Limb (tissue), 2 donors: ENCODE measurements at regions not wholly inside any gene's neighbourhood (a gene's known extent, or its start where the extent isn't known, plus 50 kb on each side); places are given as distances from the start of the nearest gene placed in this dataset.

Experiments
- DNase-seq, 2 donors: peaks; one replicate each; pipeline ENCODE4 v3.0.0-alpha.2; 2016; ENCODE audit errors: extremely low spot score in 2 of 2

DNA sequence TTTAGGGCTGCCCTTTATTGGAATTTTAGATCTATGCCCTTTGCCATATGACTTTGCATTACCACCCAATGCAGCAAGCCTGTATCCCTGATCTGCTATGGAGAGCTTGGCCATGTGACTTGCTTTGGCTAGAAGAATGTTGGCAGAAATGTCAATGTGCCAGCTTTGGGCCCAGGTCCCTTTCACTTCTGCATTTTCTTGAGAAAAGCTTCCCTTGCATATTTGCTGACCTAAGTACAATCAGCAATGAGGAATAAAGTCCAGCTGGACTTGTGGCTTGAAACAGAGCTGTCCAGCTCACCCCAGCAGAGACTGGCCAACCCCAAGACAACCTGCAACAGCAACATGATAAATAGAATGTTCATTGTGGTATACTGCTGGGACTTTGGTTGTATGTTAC is 135.9 kb downstream of the PAH start:
- DNase-seq: no peak

DNA sequence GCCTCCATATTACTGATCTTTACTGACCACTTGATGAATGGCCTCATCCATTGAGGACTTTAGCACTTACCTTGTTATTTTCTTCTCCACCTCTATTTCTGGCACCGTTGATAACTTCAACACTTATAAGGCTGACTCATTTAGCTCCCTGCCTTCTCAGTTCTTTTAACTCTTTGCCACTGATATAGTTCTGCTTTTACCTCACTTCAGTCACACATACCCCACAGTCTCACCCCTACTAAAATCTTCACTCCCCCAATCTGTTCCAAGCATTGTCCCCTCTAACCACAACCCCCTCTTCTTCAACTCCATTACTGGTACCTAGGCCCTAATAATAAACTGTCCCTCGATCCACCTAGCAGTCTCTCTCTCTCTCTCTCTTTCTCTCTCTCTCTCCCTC is 141.0 kb downstream of the PAH start:
- DNase-seq: no peak

DNA sequence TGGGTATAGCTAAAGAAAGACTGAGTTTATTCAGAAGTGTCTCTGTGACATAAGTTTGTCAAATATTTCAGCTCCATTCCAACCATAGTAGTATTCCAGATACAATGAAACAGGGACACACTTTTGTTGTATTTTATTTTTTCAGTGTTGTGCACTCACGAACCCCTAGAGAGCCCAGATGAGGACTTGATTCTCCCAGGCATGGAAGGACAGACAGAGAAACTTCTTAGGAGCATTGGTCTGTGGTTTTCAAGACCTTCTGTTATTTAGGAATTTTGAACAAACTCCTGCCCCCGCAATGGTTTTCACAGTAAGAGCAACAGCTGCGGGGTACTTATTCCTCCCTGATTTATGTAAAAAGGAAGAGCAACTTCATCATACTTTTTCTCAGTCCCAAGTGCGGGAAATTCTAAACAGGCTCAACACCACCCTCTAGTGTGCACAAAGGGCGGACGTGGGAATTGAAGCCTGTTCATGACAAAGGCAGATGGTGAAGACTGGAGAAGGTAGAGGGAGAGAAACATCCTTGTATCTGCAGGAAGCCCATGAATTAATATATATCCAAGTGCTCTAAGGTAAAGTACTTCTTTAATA is 147.6 kb downstream of the PAH start:
- DNase-seq: peak; percentile 68 to 78

DNA sequence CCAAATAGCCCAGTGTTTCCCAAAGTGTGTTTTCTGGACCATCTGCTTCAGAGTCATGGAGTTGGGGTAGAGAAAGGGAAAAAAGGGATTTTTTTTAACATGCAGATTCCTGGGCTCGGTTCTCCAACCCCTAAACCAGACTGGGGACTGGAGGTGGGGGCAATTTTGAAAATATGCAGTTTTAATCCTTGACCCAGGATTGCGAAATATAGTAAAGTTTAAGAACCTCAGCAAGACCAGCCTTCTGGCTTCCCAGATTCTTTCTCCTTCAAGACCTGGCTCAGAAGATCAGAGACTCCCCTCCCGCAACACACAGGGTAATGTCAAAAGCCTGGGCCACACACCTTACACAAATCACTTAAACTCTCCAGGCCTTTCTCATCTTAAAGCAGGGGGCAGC is 150.1 kb downstream of the PAH start:
- DNase-seq: no peak

DNA sequence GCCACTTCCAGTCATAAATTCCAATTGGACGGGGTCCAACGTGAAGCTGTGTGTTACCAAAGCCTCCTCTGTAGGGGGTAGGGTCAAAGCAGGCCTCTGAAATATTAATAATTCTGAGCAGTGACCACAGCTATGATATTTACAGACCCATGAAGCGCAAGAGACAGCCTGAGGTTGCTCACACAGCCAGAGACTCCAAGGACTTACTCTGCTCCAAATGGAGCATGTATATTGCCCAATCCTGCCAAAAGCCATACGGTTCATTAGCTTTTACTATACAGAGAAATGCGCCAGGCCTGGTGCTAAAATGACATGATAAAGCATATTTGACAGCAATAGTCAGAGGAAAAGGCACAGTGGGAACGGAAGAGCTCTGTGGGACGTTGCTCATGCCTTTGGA is 151.3 kb downstream of the PAH start:
- DNase-seq: peak in 1 of 2 donors; percentile 41

DNA sequence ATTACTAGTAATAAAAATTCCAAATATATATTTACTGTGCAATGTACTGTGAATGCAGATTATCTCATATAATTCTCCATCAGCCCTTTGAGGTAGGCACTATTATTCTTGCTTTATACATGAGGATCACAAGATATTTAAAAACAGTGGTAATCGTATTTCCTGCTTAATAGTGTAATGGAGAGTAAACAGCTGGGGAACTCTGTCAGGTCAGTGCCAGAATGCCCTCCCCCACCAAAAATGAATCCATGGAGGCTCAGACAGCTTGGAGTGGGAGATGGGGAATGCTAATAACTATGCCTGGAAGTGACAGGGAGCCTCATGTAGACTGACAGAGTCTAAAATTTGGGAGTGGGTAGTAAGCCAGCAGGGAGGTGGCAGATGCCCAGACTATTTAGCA is 153.6 kb downstream of the PAH start:
- no peak for DNase-seq

DNA sequence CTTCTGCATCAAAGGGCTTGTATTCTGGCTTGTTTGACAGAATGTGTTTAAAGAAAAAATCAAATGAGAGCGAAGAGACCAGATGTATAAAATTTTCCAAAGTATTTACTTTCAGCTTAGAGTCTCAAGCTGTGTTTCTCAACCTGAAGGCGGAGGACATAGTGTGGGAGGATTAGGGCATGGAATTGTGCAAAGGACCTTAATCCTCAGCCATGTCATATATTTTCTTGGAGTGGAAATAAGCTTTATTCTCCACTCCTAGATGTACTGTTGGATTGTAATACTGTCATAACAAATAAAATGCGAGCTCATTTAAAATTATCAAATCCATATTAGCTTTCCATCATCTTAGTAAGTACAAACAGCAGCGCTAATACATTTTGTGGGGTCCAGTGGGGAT is 154.0 kb downstream of the PAH start:
- DNase-seq: no peak

DNA sequence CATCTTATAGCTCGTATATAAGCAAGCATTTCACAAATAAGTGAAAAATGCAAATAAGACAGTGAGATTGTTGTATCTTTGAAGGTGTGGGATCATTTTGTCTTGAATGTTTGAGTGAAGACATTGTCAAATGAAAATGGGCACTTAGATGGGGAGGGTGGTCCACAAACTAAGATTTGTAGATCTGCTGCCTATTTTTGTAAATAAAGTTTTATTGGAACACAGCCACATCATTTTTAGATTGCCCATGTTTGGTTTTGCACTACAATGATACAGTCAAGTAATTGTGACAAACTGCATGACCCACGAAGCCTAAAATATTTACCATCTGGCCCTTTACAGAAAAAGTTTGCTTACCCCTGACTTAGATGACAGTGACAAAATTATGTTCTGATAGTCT is 156.7 kb downstream of the PAH start:
- DNase-seq: no peak

DNA sequence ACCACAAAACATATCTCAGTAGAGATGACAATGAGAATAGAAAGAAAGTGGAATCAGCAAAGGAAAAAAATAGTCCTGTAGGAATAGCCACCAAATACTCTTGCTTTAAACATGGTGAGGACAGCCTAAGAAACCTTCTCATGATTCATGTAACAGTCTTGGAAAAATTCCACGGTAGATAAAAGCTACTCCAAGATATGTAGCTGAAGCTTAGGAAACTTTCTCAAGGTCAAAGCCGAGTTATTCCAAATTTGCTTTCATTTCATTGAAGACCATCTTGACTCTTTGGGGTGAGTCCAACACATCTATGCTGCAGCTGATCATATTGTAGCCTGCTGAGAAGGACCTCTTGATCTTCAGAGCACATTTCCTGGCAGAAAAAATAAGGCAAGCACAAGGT is 157.6 kb downstream of the PAH start:
- DNase-seq: no peak

DNA sequence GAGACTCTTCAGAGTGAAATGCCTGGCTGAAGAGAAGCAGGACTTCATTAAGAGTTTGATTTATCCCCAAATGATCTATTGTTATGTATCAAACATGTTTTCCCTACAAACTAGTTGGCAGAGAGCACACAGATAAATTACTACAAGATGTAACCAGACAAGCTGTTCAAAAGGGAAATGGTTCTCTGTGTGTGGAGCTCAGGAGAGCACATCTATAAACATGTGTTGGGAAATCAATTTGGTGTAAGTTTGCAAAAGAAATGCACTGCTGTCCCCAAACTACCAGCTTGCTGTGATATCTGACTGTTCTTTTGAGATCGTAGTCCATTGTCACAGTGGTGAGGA is 159.2 kb downstream of the PAH start:
- peak in 1 of 2 donors; percentile 55 for DNase-seq

DNA sequence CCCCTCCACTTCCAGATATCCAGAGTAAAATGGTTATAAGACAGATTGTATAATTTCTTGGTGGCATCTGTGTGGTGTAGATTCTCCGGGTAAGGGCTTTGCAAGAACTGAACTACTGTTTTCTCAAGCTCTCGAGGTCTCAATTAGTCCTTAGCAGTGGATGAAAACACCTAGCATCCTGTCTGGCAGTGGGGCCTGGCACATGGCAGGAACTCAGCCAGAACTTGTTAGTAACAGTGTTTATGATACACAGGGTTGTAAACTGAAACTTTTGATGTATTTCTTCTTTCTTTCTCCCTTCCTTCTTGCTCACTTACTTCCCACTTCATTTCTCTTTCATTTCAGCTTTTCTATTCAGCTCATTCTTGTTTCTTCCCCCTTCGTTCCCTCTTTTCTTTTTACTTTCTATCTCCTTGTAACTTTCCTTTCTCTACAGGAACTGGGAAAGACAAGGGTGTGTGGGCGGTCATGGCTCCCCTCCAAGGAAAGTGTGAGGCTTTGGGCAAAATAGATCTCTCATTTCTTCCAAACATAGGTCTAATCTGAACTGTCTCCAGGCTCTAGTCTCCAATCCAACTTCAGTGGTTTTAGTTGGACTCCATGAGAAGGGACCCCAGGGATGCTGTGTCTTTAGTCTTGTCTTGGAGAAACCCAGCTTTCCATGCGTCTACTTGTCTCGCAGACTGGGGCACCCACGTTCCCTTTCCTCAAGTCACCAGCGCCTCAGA is 159.7 kb downstream of the PAH start:
- DNase-seq: no peak

DNA sequence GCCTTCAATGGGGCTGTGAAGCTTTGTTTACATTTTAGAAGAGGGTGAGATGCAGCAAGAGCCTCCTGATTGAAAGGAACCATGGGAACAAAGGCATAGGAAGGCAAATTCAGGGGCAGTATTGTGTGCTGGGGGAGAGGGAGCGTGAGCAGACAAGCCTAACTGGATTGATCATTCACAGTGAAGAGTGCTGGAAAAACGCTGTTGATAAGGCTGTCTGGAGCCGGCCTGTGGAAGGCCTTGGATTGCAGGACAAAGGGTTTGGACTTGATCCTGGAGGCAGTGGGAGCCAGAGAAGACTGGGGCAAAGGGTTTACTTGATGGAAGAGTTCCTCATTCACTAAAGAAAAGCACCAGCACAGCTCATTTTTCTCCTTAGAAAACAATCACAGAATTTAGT is 160.5 kb downstream of the PAH start:
- DNase-seq: no peak

DNA sequence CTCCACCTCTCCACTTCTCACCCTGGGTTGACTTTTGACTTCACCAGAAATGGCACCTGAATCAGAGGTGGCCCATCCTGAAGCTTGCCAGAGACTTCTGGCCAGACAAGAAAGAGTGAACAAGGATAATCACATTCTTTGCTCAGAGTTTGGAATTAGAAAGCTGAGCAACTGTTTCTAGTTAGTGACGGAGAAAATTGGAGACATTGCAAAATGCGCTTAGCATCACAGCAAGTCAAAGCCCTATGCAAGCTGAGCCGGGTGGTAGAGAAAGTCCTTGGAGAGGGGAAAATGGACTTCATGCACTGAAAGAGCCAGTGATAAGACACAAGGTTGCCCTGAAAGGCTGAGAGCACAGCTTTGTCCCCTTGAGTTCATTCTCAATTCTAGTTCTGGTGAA is 161.8 kb downstream of the PAH start:
- DNase-seq: no peak

DNA sequence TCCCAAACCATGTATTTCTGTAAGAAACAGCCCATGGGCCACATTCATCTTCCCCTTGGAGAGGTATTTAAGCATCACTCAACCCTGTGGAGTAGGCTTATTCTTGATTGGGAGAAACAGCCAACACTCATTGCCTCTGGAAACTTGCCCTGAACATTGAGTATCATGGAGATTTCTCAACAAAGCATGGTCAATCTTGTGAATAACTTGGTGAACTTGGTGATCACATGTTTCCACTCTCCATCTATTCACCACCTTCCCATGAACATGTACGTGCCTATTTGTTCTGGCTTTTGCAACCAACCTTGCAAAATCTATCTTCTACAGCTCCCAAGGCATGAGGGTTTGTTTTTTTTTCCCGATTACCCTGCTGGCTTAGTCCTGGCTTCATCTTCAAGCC is 163.2 kb downstream of the PAH start:
- DNase-seq: no peak

DNA sequence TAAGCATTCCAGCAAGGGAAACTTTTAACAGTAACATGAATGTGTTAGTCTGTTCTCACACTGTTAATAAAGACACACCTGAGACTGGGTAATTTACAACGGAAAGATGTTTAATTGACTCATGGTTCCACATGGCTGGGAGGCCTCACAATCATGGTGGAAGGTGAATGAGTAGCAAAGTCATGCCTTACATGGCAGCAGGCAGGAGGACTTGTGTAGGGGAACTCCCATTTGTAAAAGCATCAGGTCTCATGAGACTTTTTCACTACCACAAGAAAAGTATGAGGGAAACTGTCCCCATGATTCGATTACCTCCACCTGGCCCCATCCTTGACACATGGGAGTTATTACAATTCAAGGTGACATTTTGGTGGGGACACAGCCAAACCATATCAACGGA is 168.3 kb downstream of the PAH start:
- DNase-seq: no peak

DNA sequence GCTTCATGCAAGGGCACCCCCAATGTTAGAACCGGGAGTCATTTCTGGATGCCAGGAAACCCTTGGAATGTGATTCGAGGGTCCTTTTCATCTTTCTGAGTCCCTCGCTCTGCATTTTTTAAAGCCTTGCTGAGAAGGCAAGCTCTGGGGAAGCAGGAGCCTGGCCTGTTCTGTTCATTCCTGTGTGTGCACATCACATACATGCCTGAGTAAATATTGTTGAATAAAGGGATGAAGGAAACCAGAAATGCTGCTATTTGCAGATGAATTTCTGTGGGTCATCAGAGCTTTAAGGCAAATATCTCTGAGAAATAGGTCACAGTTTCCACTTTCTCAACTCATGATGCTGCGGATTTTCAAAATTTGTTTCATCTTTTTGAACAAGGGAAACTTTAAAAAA is 170.1 kb downstream of the PAH start:
- no peak for DNase-seq

DNA sequence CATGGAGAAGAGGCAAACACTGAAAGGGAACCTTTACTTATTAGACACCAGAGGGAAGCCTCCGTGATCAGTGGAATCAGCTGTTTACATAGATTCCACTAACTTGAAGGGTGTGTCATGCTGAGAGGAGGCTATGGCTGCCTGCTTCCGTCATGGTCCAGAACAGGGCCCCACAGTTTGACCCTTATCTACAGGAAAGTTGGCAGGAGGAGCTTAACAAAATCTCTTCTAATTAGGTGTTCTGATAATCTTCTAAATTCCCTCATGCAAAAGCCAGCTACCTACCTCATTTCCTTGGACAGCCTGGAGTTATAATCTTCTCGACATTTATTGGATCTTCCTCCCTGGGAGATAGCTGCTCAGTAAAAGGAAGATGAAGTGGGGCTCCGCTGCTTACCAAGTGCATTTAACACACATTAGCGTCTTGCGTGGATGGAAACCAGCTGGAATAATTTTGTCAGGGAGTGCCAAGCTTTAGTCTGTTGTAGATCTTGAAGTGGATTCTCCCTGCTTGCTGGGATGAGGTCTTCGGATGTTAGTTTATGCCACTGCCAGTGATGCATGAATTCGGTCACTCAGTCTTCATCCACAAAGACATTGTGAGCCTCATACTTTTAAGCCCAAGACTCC is 171.0 kb downstream of the PAH start:
- DNase-seq: no peak

DNA sequence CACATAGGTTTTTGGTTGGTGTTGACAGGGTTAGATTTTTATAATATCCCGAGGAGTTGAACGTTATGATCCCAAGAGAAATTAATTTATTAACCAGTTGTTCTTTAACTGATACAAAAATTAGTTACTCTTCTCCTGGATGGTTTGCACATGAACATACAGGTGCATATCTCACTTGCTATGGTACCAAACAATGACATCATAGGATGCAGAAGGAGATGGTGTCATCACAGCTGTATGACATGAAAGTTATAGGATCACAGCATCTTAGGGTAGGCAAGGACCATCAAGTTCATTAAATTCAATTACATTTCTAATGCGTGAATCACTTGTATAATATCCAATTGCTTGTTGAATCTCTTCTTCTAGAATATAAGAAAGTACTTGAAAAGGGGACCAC is 175.8 kb downstream of the PAH start:
- no peak for DNase-seq

DNA sequence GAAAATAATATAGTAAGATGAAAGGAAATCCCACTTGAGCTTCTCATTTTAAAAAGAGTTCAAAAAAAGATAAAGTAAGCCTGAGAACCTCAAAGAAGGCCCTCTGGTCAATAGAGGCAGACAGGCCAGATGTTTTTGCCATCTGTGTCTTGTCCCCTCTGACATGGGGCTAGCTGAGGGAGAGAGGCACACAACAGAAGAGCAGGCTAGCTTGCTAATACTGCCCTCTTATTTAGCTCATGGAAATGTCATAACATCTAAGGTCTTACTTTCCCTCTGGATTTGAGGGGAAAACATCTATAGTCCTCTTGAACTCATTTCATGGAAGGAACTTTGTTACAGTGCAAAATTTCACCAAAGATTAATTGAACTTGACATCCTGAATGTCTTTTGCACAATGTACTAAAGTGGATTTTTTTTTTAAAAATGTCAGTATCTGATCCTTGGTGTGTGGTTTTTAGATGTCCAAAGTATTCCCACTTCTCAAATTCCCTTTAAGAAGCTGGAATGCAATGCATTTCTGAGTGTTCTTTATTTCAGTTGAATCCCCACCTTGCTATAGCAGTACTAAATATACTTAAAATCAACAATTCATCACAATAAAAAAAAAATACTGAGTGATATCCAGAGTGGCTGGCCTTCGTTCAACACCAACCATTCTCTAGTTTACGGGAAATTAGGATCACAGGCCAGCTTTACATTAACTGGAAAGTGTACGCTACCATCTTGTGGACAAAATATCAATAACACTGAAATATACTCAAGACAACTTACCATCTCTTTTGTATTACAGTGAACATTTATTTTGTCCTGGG is 176.7 kb downstream of the PAH start:
- peak in 1 of 2 donors; percentile 85 for DNase-seq

DNA sequence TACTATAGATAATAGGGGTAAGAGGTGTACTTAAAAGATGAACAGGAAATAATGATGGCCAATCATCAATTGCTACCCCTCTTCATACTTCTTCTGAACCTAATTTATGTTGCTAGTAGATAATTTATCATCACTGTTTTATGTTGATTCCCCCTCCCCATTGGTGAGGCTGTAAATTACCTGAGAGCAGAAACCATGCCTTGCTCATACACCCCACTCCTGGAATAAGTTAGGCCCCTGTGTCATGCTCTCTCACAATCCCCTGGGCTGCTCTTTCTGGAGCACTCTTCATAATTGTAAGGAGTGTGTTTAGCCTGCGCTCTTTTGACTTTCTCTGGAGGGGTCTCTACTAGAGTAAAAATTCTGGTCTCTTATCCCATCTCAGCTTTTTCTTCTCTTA is 180.7 kb downstream of the PAH start:
- no peak for DNase-seq

DNA sequence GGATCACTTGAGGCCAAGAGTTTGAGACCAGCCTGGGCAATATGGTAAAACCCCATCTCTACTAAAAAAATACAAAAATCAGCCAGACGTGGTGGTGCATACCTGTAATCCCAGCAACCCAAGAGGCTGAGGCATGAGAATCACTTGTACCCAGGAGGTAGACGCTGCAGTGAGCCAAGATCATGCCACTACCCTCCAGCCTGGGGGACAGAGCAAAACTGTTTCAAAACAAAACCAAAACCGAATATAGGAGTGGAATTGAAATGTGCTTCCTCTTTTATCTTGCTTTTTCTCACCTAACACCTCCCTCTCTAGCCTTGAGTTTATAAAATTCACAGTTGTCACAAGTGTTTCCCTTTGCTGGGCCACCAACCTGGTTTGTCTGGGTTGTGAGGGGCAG is 181.9 kb downstream of the PAH start:
- no peak for DNase-seq

DNA sequence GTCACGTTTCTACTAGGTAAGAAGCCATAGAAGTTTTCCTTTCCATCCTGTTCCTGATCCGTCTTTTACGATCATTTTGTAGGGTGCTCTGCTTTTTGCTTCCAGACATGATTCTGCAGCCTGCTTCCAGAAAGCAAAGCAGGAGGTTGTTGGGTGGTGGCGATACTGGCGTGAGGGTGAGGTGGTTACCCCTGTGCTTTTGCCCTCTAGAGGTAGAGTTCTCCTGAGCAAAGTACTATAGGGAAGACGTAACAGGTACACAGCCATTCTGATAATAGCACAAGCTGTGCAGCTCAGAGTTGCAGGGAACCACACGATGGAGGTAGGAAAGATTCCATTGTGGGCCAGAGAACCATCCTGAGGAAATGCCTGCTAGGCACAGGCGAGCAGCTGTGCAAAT is 186.0 kb downstream of the PAH start:
- no peak for DNase-seq
